SK-N-SH treated with all-trans-retinoic acid at 6 μM for 48 hours (cell line): ENCODE measurements at regions not wholly inside any gene's neighbourhood (a gene's known extent, or its start where the extent isn't known, plus 50 kb on each side); places are given as distances from the start of the nearest gene placed in this dataset.

Experiments used
- ATAC-seq: fragments of 200-7000 bp; cut with Tn5 transposase; 3 replicates; pipeline ENCODE4 v1.9.1; 2020; ENCODE audit warnings: mild to moderate bottlenecking, moderate library complexity
- ARNTL ChIP-seq: fragments of 450-650 bp; formaldehyde crosslinking; IDR thresholded peaks from 2 replicates; pipeline ENCODE4 v1.5.0; 2020; ENCODE audit warnings: low read depth, mild to moderate bottlenecking, moderate library complexity, borderline replicate concordance
- BACH2 ChIP-seq: fragments of 250-450 bp; sonication (Bioruptor Pico); IDR thresholded peaks from 2 replicates; pipeline ENCODE4 v1.9.0; 2021; ENCODE audit warnings: mild to moderate bottlenecking, borderline replicate concordance
- CREB5 ChIP-seq: fragments of 250-450 bp; sonication (Bioruptor Pico); IDR thresholded peaks from 2 replicates; pipeline ENCODE4 v1.5.1; 2020; ENCODE audit warnings: low read depth, mild to moderate bottlenecking, moderate library complexity
- CSDC2 ChIP-seq: fragments of 250-450 bp; sonication (Bioruptor Pico); IDR thresholded peaks from 2 replicates; pipeline ENCODE4 v1.5.0; 2020; ENCODE audit warnings: mild to moderate bottlenecking, moderate library complexity
- CSRNP3 ChIP-seq: fragments of 250-450 bp; sonication (Bioruptor Pico); IDR thresholded peaks from 2 replicates; pipeline ENCODE4 v1.5.1; 2021; ENCODE audit warnings: mild to moderate bottlenecking, moderate library complexity
- ESRRG ChIP-seq: fragments of 250-450 bp; sonication (Bioruptor Pico); IDR thresholded peaks from 2 replicates; pipeline ENCODE4 v1.6.1; 2021; ENCODE audit warnings: mild to moderate bottlenecking
- GLIS3 ChIP-seq: fragments of 250-450 bp; sonication (Bioruptor Pico); IDR thresholded peaks from 2 replicates; pipeline ENCODE4 v1.5.0; 2020; ENCODE audit warnings: mild to moderate bottlenecking, moderate library complexity
- ISL1 ChIP-seq: fragments of 250-450 bp; sonication (Bioruptor Pico); IDR thresholded peaks from 2 replicates; pipeline ENCODE4 v2.1.2; 2022; ENCODE audit warnings: mild to moderate bottlenecking, moderate library complexity
- OSR1 ChIP-seq: fragments of 250-450 bp; sonication (Bioruptor Pico); IDR thresholded peaks from 2 replicates; pipeline ENCODE4 v1.8.0; 2022; ENCODE audit warnings: moderate library complexity, mild to moderate bottlenecking, inconsistent platforms
- POU6F1 ChIP-seq: fragments of 250-450 bp; sonication (Bioruptor Pico); IDR thresholded peaks from 2 replicates; pipeline ENCODE4 v1.8.0; 2021; ENCODE audit warnings: low read depth, mild to moderate bottlenecking, moderate library complexity, borderline replicate concordance
- PPARA ChIP-seq: fragments of 250-450 bp; sonication (Bioruptor Pico); IDR thresholded peaks from 2 replicates; pipeline ENCODE4 v1.5.0; 2020; ENCODE audit warnings: mild to moderate bottlenecking, borderline replicate concordance
- RARB ChIP-seq: fragments of 250-450 bp; sonication (Bioruptor Pico); IDR thresholded peaks from 2 replicates; pipeline ENCODE4 v1.8.0; 2021; ENCODE audit warnings: mild to moderate bottlenecking, moderate library complexity
- SNAI2 ChIP-seq: fragments of 250-450 bp; sonication (Bioruptor Pico); IDR thresholded peaks from 2 replicates; pipeline ENCODE4 v1.5.0; 2020; ENCODE audit warnings: mild to moderate bottlenecking, moderate library complexity
- TCF4 ChIP-seq: fragments of 250-450 bp; sonication (Bioruptor Pico); IDR thresholded peaks from 2 replicates; pipeline ENCODE4 v1.8.0; 2021; ENCODE audit warnings: mild to moderate bottlenecking, moderate library complexity, borderline replicate concordance
- TOX ChIP-seq: fragments of 250-450 bp; sonication (Bioruptor Pico); IDR thresholded peaks from 2 replicates; pipeline ENCODE4 v1.8.0; 2021; ENCODE audit warnings: mild to moderate bottlenecking, moderate library complexity, borderline replicate concordance
- TSHZ2 ChIP-seq: fragments of 250-450 bp; sonication (Bioruptor Pico); IDR thresholded peaks from 2 replicates; pipeline ENCODE4 v1.5.0; 2020; ENCODE audit warnings: mild to moderate bottlenecking, moderate library complexity
- ZC3H10 ChIP-seq: fragments of 250-450 bp; sonication (Bioruptor Pico); IDR thresholded peaks from 2 replicates; pipeline ENCODE4 v1.5.1; 2021; ENCODE audit warnings: mild to moderate bottlenecking, moderate library complexity
- ZFP3 ChIP-seq: fragments of 250-450 bp; sonication (Bioruptor Pico); IDR thresholded peaks from 2 replicates; pipeline ENCODE4 v1.5.0; 2020; ENCODE audit warnings: mild to moderate bottlenecking, moderate library complexity
- ZFP30 ChIP-seq: fragments of 450-650 bp; formaldehyde crosslinking; IDR thresholded peaks from 2 replicates; pipeline ENCODE4 v1.5.0; 2022; ENCODE audit warnings: mild to moderate bottlenecking, moderate library complexity
- ZNF565 ChIP-seq: fragments of 450-650 bp; formaldehyde crosslinking; conservative IDR thresholded peaks from 2 replicates; pipeline ENCODE4 v1.5.0; 2020; ENCODE audit warnings: low read depth, mild to moderate bottlenecking, moderate library complexity
- ZNF70 ChIP-seq: fragments of 450-650 bp; formaldehyde crosslinking; IDR thresholded peaks from 2 replicates; pipeline ENCODE4 v1.5.0; 2020; ENCODE audit warnings: mild to moderate bottlenecking, moderate library complexity
- ZNF8 ChIP-seq: fragments of 450-650 bp; formaldehyde crosslinking; IDR thresholded peaks from 2 replicates; pipeline ENCODE4 v1.5.0; 2020; ENCODE audit warnings: mild to moderate bottlenecking, moderate library complexity

GRCh38 chr1:79785964-79786363 is 779.4 kb upstream of the ADGRL4 start (continued):
- TF ChIP-seq CREB5 (CRISPR knock-in tag), result no peak

- no peak for ATAC-seq
- no peak for TF ChIP-seq ARNTL (CRISPR knock-in tag)
- TF ChIP-seq, all 23 proteins: peak for 0
These were observed 779.0 kb upstream of the ADGRL4 start for GRCh38 chr1:79785561-79785960.

- TF ChIP-seq ZNF70 (no peak), PPARA (CRISPR knock-in tag) (no peak), SNAI2 (no peak), ARNTL (CRISPR knock-in tag) (no peak), ZFP3 (CRISPR knock-in tag) (no peak), TOX (CRISPR knock-in tag) (no peak), POU6F1 (CRISPR knock-in tag) (no peak), CSRNP3 (CRISPR knock-in tag) (no peak), GLIS3 (CRISPR knock-in tag) (no peak)
- no peak for ATAC-seq
These were observed 774.7 kb upstream of the ADGRL4 start for GRCh38 chr1:79781261-79781660.

GRCh38 chr1:79777481-79778219 is 771.1 kb upstream of the ADGRL4 start:
- TF ChIP-seq ISL1 (CRISPR knock-in tag), result no peak
- TF ChIP-seq CSRNP3 (CRISPR knock-in tag), result no peak
- TF ChIP-seq CSDC2, result no peak
- TF ChIP-seq SNAI2, result no peak
- TF ChIP-seq ESRRG, result no peak
- TF ChIP-seq ZNF70, result no peak
- TF ChIP-seq ARNTL (CRISPR knock-in tag), result no peak
- no peak for TF ChIP-seq OSR1
- no peak for TF ChIP-seq POU6F1 (CRISPR knock-in tag)
- no peak for TF ChIP-seq ZC3H10 (CRISPR knock-in tag)
- ATAC-seq, result no peak

GRCh38 chr1:79775402-79775801 is 768.9 kb upstream of the ADGRL4 start:
- no peak for ATAC-seq
- TF ChIP-seq BACH2 (CRISPR knock-in tag) (no peak), ZFP3 (CRISPR knock-in tag) (no peak), TCF4 (CRISPR knock-in tag) (no peak), OSR1 (no peak), ZFP30 (CRISPR knock-in tag) (no peak), ZNF565 (CRISPR knock-in tag) (no peak), TSHZ2 (no peak), CREB5 (CRISPR knock-in tag) (no peak), ZC3H10 (CRISPR knock-in tag) (no peak), SNAI2 (no peak), GLIS3 (CRISPR knock-in tag) (no peak), ZNF8 (CRISPR knock-in tag) (no peak), TOX (CRISPR knock-in tag) (no peak), RARB (CRISPR knock-in tag) (no peak)
